ENCODE measurements at regions not wholly inside any gene's neighbourhood (a gene's known extent, or its start where the extent isn't known, plus 50 kb on each side); places are given as distances from the start of the nearest gene placed in this dataset.
"Not testable (repeated sequence)": the region's sequence is repeated elsewhere in the genome, so short reads cannot be mapped to it uniquely, and the experiment has no call there.

DNA sequence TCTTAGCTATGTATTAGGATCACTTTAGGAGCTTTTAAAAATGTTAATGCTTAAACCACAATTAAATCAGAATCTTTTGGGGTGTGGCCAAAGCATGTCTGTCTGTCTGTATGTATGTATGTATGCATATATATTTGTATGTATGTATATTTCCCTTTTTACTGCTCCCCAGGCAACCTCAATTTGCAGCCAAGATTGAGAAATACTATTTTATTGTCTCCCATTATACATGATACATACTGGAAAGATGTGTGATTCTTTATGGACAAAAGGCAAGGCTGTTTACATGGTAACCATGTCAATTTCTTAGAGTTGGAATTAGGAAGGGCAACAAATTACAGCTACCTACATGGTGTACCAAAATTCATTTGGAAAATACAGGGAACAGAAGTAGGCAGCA, 783.6 kb downstream of the ETS1 start:
- no peak for DNase-seq

DNA sequence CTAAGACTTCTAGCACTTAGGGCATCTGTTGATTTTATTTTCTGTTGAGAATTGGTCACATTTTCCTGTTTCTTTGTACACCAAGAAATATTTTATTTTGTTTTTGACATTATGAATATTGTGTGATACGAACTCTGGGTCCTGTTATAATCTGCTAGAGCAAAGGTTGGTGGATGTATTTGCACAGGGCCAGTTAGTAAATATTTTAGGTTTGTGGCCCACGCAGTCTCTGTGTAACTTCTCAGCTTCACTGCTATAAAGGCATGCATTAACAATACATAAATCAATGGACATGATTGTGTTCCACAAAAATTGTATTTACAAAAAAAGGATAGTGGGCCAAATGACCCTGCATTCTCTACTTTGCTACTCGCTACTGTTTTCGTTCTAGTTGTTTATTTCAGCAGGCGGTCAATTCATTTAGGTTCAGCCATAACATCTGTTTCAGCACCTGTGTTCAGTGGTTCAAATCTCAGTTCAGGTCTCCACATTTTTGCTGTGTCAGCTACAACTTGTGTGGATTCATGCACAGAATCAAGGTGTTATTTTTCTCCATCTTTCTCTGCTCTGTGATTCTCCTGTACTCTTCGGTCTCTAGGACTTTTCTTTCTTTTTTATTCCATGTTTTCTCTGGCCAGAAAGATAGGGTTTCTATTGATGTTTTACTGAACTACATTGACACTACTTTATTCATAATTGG, 786.2 kb downstream of the ETS1 start:
- DNase-seq, result no peak

DNA sequence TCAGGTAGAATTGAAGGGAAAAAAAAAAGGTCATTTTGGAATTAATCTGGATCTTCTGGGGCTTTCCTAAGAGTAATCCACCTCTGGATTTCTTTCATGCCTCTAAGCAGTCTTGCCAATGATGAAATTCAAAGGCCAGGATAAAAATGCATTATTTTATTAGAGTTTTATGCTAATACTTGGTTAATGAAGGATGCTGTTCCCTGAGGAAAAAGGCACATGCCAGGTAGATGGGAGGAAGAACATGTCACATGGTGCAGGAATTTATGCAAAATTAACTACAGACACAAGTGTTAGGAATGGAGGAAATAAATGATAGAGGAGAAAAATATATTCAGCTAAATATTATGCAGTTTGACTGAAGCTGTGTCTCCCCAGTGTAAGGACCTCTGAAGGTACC, 792.0 kb downstream of the ETS1 start:
- no peak for DNase-seq

- DNase-seq, result no peak
These were observed 791.3 kb upstream of the KIRREL3 start for GRCh38 chr11:127791844-127792243.

DNA sequence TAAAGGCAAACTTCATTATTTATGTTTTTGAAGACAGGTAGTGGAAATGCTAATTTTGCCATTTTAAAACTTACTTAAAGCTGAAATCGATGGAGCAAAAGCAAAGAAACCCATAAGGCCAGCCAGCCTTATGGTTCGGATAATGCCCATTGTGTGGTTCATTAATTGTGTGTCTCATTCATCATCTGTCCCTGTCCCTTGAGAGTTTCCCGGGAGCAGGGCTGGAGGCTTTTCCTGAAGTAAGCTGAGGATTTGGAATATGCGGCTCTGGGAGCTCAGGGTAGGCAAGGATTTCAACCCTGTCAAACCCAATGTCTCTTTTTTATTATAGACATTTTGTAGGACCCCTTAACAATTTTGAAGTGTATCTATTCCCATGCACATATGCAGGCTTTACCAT, 790.0 kb upstream of the KIRREL3 start:
- no peak for DNase-seq

DNA sequence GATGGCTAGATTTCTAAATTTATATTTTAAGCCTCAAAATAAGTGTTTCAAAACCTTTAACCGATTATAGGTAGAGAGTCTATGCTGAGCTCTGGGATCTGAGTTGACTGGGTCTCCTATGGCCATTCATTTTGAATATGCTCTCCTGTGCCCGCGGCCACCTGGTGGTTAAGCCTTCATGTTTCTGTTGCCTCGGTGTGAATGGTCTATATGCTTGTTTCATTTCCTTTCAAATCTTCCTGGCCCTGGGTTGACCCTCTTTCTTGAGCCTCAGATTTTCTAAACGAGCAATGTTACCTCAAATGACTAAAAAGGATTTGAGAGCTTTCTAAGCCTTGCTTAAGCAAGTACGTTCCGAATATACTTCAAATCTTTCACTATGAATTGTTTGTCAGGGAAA, 789.4 kb upstream of the KIRREL3 start:
- peak; percentile 40 for DNase-seq

- DNase-seq, result not testable (repeated sequence)
These were observed 772.4 kb upstream of the KIRREL3 start for GRCh38 chr11:127772938-127773337.

DNA sequence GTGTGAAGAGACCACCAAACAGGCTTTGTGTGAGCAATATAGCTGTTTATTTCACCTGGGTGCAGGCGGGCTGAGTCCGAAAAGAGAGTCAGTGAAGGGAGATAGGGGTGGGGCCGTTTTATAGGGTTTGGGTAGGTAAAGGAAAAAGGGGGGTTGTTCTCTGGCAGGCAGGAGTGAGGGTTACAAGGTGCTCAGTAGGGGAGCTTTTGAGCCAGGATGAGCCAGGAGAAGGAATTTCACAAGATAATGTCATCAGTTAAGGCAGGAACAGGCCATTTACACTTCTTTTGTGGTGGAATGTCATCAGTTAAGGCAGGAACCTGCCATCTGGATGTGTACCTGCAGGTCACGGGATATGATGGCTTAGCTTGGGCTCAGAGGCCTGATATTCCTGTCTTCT, 768.4 kb upstream of the KIRREL3 start:
- DNase-seq, result not testable (repeated sequence)

DNA sequence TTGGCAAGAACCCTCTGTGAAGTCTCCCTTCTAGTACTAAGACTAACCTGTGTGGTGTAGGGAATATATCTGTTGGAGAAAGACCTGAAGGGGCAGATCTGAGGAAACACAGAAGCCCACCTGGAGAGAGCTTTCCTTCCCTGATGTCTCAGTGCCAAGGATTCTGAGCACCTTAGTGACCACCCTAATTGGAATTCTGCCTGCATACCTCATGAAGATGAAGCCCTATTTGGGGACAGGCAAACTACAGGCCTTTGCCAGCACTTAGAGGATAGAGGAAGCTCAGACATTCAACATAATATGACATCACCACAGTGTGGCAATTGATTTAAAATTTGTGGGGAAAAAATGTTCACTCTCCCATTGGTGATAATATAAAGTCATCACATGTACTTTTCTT, 766.2 kb upstream of the KIRREL3 start:
- DNase-seq, result no peak

DNA sequence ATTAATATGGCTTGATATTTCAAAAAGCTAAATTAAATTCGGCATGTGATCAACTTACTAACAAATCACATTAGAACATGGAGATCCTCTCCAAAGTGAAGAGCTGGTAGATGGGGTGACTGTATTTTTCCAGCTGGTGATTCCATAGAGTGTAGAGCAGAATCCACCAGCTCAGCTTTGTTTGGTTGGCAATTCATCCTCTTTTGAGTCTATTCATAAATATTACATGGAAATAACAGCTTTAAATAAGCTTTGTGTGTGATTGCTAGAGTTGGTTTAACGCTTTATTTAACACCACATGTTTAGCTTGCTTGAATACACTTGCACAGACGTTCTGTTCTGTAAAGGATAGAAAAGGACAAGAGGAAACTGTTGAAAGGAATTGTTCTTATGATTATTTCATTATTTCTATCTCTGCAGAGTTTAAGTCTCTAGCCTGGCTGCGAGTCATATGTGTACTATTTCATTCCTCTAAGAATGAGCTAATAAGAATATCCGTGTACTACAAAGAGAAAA, 738.3 kb upstream of the KIRREL3 start:
- DNase-seq, result no peak

- DNase-seq, result no peak
These were observed 736.9 kb upstream of the KIRREL3 start for GRCh38 chr11:127737499-127737898.

GRCh38 chr11:127733552-127733951, 733.0 kb upstream of the KIRREL3 start:
- peak; percentile 25 for DNase-seq

GRCh38 chr11:127726367-127726766, 725.8 kb upstream of the KIRREL3 start:
- no peak for DNase-seq

DNA sequence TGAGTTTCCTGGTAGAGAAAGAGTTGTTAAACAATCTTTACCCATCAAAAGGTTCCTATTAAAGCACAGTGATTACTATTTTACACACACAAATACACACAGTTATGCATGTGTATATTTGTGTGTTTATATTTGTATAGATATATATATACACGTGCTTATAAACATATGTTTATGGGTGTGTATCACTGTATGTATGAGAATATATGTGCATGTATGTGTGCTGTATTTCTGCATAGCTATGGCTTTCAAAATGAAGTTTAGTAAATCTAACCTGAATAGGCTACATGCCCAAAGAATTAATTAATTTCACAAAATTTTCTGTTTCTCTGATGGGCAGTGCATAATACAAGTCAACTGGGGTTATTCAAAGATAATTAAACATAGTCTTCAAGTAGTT, 723.1 kb upstream of the KIRREL3 start:
- no peak for DNase-seq

DNA sequence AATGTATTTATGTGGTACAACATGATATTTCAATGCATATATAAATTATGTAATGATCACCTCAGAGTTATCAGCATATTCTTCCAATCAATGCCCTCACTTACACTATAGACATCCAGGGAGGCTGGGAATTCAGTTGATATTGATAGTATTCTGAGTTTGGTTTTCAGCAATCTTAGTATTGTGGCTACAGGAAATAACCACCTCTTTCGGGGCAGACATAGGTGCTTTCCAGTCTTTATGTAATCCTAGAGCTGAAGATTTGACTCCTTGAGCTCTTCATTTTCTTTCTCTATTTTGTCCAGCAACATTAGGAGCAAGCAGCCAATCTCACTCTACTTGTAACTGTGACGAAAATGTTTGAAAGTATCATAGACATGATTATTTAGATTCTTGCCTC, 712.7 kb upstream of the KIRREL3 start:
- no peak for DNase-seq

DNA sequence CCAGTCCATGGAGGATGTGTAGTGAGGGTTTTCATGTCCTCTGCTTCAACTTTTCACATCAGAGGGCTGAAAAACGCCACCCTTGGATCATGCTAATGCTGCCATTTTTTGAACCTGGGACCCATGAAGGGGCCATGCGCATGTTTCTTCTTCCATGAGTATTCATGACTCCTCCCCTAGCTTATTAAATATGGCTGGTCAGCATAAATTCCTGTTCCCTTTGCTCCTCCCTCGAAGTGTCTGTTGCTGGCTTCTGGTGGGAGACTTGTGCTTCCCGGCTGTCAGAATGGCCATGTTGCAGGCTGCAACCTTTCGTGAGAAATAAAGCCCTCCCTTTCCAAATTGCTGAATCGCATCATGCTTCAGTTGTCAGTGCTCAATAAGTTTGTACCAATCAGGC, 711.2 kb upstream of the KIRREL3 start:
- DNase-seq, result no peak

GRCh38 chr11:127710831-127711230, 710.3 kb upstream of the KIRREL3 start:
- no peak for DNase-seq

DNA sequence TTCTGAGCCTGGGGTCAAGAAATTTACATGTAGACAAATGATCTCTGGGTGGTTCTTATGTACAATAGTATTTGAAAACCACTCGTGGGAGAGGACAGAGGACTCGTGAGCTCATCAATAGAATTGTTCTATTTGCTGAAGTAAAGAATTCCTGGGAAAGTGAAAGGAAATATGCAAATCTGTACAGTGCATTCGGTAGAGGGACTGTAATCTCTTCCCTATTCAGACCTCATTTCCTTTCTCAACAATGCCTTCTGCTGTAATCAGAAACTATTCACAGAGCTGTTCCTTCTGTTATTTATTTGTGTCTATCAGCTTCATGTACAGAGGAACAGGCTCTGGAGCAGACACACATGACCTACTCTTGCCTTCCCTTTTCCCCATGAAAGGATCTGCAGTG, 709.4 kb upstream of the KIRREL3 start:
- peak; percentile 80 for DNase-seq

GRCh38 chr11:127693686-127694085, 693.1 kb upstream of the KIRREL3 start:
- no peak for DNase-seq

DNA sequence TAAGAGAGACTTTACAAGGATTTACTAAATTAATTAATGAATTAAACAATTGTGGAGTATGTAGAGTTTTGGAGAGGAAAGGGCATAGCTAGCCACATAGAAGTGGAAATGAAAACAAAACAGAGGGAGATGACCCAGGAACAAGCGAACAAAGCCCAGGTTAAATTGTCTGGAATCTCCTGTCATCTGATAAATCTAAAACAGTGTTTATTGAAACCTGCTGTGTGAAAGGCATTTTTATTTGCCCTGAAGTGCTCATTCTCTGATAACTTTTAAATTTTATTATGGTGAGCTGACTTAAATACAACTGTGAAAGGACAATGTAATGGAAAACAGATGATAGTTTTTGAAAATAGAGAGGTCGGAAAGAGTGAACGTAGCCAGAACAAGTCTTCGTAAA, 682.8 kb upstream of the KIRREL3 start:
- no peak for DNase-seq

GRCh38 chr11:127679816-127680545, 679.4 kb upstream of the KIRREL3 start:
- DNase-seq, result no peak

DNA sequence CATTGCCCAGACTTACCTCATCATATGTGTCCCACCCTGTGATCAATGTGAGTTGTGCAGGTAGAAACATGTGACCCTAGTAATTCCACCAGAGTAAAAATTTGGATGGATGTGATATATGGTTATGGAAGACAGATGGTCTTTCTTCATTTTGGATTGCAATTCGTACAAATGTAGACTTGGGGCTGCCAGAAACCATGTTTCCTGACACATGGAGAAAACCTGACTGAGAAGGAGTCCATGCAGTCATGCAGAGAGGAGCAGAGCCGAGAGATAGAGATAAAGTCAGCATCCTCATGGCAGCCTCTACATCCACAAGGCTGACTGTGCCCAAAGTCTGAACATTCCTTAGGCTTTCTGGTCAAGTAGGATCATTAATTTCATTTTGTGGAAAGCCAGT, 678.1 kb upstream of the KIRREL3 start:
- no peak for DNase-seq

GRCh38 chr11:127677660-127678425, 677.3 kb upstream of the KIRREL3 start:
- no peak for DNase-seq

DNA sequence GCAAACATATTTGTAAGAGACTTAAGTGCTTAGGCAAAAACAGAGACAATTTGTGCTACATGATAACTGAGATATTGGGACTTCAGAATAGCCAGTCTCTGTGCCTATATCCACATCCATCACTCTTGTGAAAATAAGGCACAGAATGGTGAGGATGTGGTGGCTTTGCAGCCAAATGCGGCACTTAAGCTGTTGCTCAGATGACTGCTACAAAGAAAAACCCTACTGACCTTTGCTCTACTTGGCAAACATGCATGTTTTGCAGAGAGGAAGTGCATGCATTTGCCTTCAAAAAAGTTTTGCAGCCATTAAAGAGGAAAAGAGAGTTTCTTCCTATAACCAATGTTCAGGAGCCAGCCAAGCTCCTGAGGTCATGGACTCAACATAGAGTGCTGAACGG, 675.0 kb upstream of the KIRREL3 start:
- DNase-seq, result no peak
